ENCODE measurements at regions not wholly inside any gene's neighbourhood (a gene's known extent, or its start where the extent isn't known, plus 50 kb on each side); places are given as distances from the start of the nearest gene placed in this dataset.
A peak's percentile ranks its signal among the peaks of the same experiment; 100 is the strongest.

GRCh38 chr10:121073728-121074127, 222.6 kb downstream of the WDR11 start:
- no peak for DNase-seq (ENCODE audit: low spot score)

- peak; percentile 47 for DNase-seq (ENCODE audit: low spot score)
Observed at GRCh38 chr10:121076776-121077715, 225.9 kb downstream of the WDR11 start.

- no peak for DNase-seq (ENCODE audit: low spot score)
Observed at GRCh38 chr10:121078036-121078435, 226.9 kb downstream of the WDR11 start.

- DNase-seq (ENCODE audit: low spot score) = no peak
Observed at GRCh38 chr10:121078672-121079102, 227.5 kb downstream of the WDR11 start.

GRCh38 chr10:121079226-121079625, 228.1 kb downstream of the WDR11 start:
- no peak for DNase-seq (ENCODE audit: low spot score)

- no peak for DNase-seq (ENCODE audit: low spot score)
Observed at GRCh38 chr10:121080281-121080891, 229.2 kb downstream of the WDR11 start.

- DNase-seq (ENCODE audit: low spot score) = no peak
Observed at GRCh38 chr10:121081306-121081705, 230.1 kb downstream of the WDR11 start.

GRCh38 chr10:121082984-121083383, 231.8 kb downstream of the WDR11 start:
- no peak for DNase-seq (ENCODE audit: low spot score)

GRCh38 chr10:121084016-121084674, 233.0 kb downstream of the WDR11 start:
- DNase-seq (ENCODE audit: low spot score) = no peak

GRCh38 chr10:121084675-121085070, 233.5 kb downstream of the WDR11 start:
- DNase-seq (ENCODE audit: low spot score) = no peak

- no peak for DNase-seq (ENCODE audit: low spot score)
Observed at GRCh38 chr10:121085367-121085766, 234.2 kb downstream of the WDR11 start.

- DNase-seq (ENCODE audit: low spot score) = no peak
Observed at GRCh38 chr10:121087129-121087528, 236.0 kb downstream of the WDR11 start.

GRCh38 chr10:121087688-121088087, 236.5 kb downstream of the WDR11 start:
- no peak for DNase-seq (ENCODE audit: low spot score)

GRCh38 chr10:121088524-121088923, 237.4 kb downstream of the WDR11 start:
- DNase-seq (ENCODE audit: low spot score) = no peak

GRCh38 chr10:121089434-121089833, 238.3 kb downstream of the WDR11 start:
- no peak for DNase-seq (ENCODE audit: low spot score)

GRCh38 chr10:121091961-121092719, 241.0 kb downstream of the WDR11 start:
- DNase-seq (ENCODE audit: low spot score) = no peak

- DNase-seq (ENCODE audit: low spot score) = no peak
Observed at GRCh38 chr10:121092720-121093095, 241.5 kb downstream of the WDR11 start.

GRCh38 chr10:121096617-121097431, 245.7 kb downstream of the WDR11 start:
- DNase-seq (ENCODE audit: low spot score) = no peak

GRCh38 chr10:121098211-121098610, 247.0 kb downstream of the WDR11 start:
- DNase-seq (ENCODE audit: low spot score) = no peak

- DNase-seq (ENCODE audit: low spot score) = no peak
Observed at GRCh38 chr10:121098751-121099150, 247.6 kb downstream of the WDR11 start.

GRCh38 chr10:121099181-121099580, 248.0 kb downstream of the WDR11 start:
- no peak for DNase-seq (ENCODE audit: low spot score)
